Loucy (cell line): ENCODE measurements at regions not wholly inside any gene's neighbourhood (a gene's known extent, or its start where the extent isn't known, plus 50 kb on each side); places are given as distances from the start of the nearest gene placed in this dataset.

ENCODE experiments used
- EZH2phosphoT487 ChIP-seq: fragments of 200-600 bp; IDR thresholded peaks from 2 replicates; pipeline ENCODE4 v1.6.1; 2018; ENCODE audit warnings: antibody characterized with exemption, mild to moderate bottlenecking, moderate library complexity, borderline replicate concordance
- TF ChIP-seq, protein P1 (sequence below): fragments of 200-600 bp; sonication (generic); conservative IDR thresholded peaks from 2 replicates; pipeline ENCODE4 v1.5.1; 2014; ENCODE audit warnings: mild to moderate bottlenecking, antibody characterized with exemption, low read length

DNA sequence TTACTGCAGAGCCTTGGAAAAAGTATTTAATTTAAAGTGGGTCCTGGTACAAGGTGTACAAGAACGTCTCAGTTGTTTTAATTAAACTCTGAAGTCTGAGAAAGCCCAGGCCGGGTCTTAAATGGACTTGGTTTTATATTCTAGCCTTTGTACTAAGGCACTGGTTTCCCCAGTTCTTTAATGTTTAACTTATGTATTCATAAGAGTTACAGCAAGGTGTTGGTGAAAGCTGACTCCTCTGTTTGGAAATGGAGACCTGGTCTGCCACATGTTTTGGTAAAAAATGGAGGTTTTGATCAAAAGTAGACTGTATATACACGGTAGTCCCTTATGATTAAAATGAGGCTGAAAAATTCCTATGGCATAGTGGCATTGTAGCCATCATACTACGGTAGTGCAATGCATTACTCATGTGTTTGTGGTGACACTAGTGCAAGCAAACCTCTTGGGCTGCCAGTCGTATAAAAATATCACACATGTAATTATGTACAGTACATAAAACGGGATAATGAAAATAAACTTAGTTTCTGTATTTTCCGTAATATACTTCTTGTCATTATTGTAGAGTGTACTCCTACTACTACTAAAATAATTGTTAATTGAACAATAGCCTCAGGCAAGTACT, 883.4 kb upstream of the SPRY2 start:
- TF ChIP-seq, protein P1, sequence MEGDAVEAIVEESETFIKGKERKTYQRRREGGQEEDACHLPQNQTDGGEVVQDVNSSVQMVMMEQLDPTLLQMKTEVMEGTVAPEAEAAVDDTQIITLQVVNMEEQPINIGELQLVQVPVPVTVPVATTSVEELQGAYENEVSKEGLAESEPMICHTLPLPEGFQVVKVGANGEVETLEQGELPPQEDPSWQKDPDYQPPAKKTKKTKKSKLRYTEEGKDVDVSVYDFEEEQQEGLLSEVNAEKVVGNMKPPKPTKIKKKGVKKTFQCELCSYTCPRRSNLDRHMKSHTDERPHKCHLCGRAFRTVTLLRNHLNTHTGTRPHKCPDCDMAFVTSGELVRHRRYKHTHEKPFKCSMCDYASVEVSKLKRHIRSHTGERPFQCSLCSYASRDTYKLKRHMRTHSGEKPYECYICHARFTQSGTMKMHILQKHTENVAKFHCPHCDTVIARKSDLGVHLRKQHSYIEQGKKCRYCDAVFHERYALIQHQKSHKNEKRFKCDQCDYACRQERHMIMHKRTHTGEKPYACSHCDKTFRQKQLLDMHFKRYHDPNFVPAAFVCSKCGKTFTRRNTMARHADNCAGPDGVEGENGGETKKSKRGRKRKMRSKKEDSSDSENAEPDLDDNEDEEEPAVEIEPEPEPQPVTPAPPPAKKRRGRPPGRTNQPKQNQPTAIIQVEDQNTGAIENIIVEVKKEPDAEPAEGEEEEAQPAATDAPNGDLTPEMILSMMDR, result no peak
- no peak for TF ChIP-seq EZH2phosphoT487
